Upper lobe of left lung (tissue), 6 donors: ENCODE measurements at regions not wholly inside any gene's neighbourhood (a gene's known extent, or its start where the extent isn't known, plus 50 kb on each side); places are given as distances from the start of the nearest gene placed in this dataset.

Source experiments
- ATAC-seq, 2 donors: fragments of 200-7000 bp; cut with Tn5 transposase; one replicate each; pipeline ENCODE4 v1.9.1; 2022; ENCODE audit warnings: mild to moderate bottlenecking in 2 of 2, moderate library complexity in 2 of 2; ENCODE audit not compliant: low FRiP score in 2 of 2
- DNase-seq, 2 donors: peaks; one replicate each; pipeline ENCODE4 v3.0.0-alpha.2; 2019 to 2020
- H3K27ac ChIP-seq, 4 donors: fragments of 200-600 bp; sonication (generic); one replicate each; pipeline ENCODE4 v1.5.1; 2016 to 2019
- H3K27me3 ChIP-seq, 4 donors: fragments of 200-600 bp; sonication (generic); one replicate each; pipeline ENCODE4 v1.5.1; 2017 to 2019
- H3K36me3 ChIP-seq, 4 donors: fragments of 200-600 bp; sonication (generic); one replicate each; pipeline ENCODE4 v1.5.1; 2016 to 2019
- H3K4me1 ChIP-seq, 4 donors: fragments of 200-600 bp; sonication (generic); one replicate each; pipeline ENCODE4 v1.5.1; 2018 to 2019
- H3K4me3 ChIP-seq, 4 donors: fragments of 200-600 bp; sonication (generic); one replicate each; pipeline ENCODE4 v1.5.1; 2017 to 2019; ENCODE audit warnings: mild to moderate bottlenecking in 2 of 4, moderate library complexity in 1 of 4
- H3K9me3 ChIP-seq, 4 donors: fragments of 200-600 bp; sonication (generic); one replicate each; pipeline ENCODE4 v1.5.1; 2018 to 2019
- EP300 ChIP-seq, 4 donors: sonication (generic); formaldehyde crosslinking; IDR thresholded peaks; one replicate each; pipeline ENCODE4 v1.5.1; 2017; ENCODE audit warnings: antibody characterized with exemption in 4 of 4, control low read depth in 2 of 4
- POLR2A ChIP-seq, 4 donors: fragments of 450-650 bp; IDR thresholded peaks; one replicate each; pipeline ENCODE4 v1.5.1; 2016 to 2017; ENCODE audit warnings: antibody characterized with exemption in 4 of 4, mild to moderate bottlenecking in 2 of 4
- POLR2AphosphoS5 ChIP-seq, 2 donors: sonication (generic); formaldehyde crosslinking; IDR thresholded peaks; one replicate each; pipeline ENCODE4 v1.5.1; 2017; ENCODE audit warnings: antibody characterized with exemption in 2 of 2
- WGBS, 2 donors: methylation state at CpG; one replicate each; pipeline ENCODE4 v1.1.5; 2017 to 2018; 5-methylcytosine and 5-hydroxymethylcytosine counted together
- TF ChIP-seq, protein P1 (sequence below), 6 experiments: fragments of 450-650 bp in 4 of 6; fragments of 200-600 bp in 2 of 6; sonication (generic) in 2 of 6; IDR thresholded peaks; one replicate each; pipeline ENCODE4 v1.5.1; 2016 to 2019; ENCODE audit warnings: antibody characterized with exemption in 6 of 6
- donor health status: DM: no; HTN: no; CAD: no; lungs with moderate emphysema.
- donor health status: DM: no; HTN: yes; CAD: no; lungs with severe emphysema.

DNA sequence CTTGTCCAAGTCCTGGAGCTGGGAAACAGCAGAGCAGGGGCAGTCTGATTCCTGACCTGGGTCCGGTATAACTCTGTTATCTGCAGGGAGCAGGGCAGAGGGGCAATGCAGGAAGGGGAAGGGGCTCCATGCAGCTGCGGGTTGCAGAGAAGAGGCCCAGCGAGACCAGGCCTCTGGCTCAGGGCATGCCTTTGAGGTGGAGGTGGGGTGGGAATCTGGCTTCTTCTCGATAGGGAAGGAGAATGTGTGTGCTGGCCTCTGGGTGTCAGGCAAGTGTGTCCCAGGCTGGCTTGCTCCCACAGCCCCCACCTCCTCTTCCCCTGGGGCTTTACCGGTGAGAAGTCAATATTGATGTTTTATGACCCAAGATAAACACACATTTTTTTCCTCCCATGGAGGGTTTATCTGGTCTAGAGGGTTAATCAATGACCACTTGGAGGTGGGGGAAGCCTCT lies 187.1 kb upstream of the HAAO start:
- no peak overlapping the region for H3K4me3 ChIP-seq
- no peaks in the 10 kb centered on the region for H3K27me3 ChIP-seq
- no peaks in the 10 kb centered on the region for H3K9me3 ChIP-seq
- DNase-seq (no peak), ATAC-seq (no peak)
- no peaks in the 10 kb centered on the region for H3K36me3 ChIP-seq
- peaks cover 10 to 17% (median 13%) of the 10 kb centered on the region in 4 donors for H3K4me1 ChIP-seq
- TF ChIP-seq POLR2AphosphoS5 (IDR thresholded peaks at IDR 0.05) (no peak), POLR2A (IDR thresholded peaks at IDR 0.05) (no peak)
- TF ChIP-seq, protein P1, sequence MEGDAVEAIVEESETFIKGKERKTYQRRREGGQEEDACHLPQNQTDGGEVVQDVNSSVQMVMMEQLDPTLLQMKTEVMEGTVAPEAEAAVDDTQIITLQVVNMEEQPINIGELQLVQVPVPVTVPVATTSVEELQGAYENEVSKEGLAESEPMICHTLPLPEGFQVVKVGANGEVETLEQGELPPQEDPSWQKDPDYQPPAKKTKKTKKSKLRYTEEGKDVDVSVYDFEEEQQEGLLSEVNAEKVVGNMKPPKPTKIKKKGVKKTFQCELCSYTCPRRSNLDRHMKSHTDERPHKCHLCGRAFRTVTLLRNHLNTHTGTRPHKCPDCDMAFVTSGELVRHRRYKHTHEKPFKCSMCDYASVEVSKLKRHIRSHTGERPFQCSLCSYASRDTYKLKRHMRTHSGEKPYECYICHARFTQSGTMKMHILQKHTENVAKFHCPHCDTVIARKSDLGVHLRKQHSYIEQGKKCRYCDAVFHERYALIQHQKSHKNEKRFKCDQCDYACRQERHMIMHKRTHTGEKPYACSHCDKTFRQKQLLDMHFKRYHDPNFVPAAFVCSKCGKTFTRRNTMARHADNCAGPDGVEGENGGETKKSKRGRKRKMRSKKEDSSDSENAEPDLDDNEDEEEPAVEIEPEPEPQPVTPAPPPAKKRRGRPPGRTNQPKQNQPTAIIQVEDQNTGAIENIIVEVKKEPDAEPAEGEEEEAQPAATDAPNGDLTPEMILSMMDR (IDR thresholded peaks at IDR 0.05) = no peak
- WGBS, 2 donors = 66 to 67% methylated on average over 5 of the region's 5 CpGs
- no peak overlapping the region for H3K27ac ChIP-seq

DNA sequence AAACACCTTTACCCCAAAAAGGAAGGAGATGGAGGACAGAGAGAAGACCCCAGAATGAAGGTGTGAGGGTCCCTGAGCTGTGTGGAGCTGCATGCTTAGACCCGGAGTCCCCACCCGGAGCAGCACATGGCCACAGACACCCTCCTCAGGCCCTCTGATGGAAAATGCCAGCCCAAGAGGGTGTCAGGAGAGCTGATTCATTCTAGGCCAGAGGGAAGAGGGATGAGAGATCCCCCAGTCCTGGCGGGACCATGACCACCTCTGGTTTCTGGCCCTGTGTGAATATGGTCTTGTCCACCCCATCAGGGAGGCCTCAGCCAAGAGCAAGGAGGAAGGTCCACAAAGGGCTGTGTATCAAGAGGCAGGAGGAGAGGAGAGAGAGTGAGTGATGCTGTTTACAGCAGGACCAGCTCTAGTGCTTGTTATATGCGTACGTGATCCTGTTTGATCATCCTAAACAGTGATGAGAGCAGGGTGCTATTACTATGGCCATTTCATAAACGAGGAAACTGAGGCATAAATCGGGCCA lies 186.6 kb upstream of the HAAO start:
- WGBS, 2 donors = 86 to 90% methylated on average over 7 of the region's 7 CpGs
- TF ChIP-seq POLR2AphosphoS5 (IDR thresholded peaks at IDR 0.05) (no peak), EP300 (IDR thresholded peaks at IDR 0.05) (no peak), POLR2A (IDR thresholded peaks at IDR 0.05) (no peak)
- TF ChIP-seq, protein P1 (IDR thresholded peaks at IDR 0.05) = no peak
- Histone ChIP-seq H3K9me3 (no peaks in the 10 kb centered on the region), H3K4me3 (no peak overlapping the region), H3K36me3 (no peaks in the 10 kb centered on the region), H3K27me3 (no peaks in the 10 kb centered on the region), H3K4me1 (peaks cover 10 to 20% (median 15%) of the 10 kb centered on the region in 4 donors), H3K27ac (no peak overlapping the region)
- DNase-seq (no peak), ATAC-seq (no peak)

DNA sequence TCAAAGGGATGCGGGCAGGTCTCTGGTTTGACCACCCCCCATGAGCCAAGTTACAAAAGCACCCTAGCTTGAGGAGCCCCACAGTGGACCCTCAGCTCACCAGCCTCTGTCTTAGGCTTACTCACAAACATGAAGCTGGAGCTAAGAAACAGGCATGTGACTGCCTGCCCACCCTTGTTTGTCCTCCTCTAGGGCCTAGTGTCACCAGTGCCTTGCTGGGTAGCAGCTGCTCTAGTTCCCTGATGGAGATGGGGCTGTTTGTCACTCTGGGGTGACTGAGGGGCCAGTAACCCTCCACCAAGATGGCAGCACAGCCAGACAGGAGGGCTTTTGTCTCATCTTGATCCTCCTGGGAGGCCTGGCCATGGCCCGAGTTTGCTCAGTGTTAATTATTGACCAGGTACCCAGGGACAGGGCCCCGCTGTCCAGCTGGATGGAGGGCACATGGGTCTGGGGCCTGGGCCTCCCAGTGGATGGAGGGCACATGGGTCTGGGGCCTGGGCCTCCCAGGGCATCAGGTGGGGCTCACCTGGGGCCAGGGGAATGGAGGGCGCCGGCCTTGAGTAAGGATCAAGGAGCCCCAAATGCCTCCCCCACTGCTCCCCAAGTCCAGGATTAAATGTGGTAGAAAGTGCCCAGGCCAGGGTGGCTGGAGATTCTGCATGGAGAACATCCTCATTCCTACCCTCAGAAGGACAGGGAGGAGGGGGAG lies 185.9 kb upstream of the HAAO start:
- WGBS, 2 donors = 91 to 100% methylated on average over 4 to 5 of the region's 5 CpGs
- no peak for ATAC-seq
- no peak overlapping the region for H3K4me3 ChIP-seq
- no peak overlapping the region for H3K27ac ChIP-seq
- no peaks in the 10 kb centered on the region for H3K9me3 ChIP-seq
- H3K36me3 ChIP-seq = no peaks in the 10 kb centered on the region
- H3K4me1 ChIP-seq = peaks cover 10 to 18% (median 15%) of the 10 kb centered on the region in 4 donors
- no peak for DNase-seq
- no peaks in the 10 kb centered on the region for H3K27me3 ChIP-seq
- no peak for TF ChIP-seq POLR2AphosphoS5 (IDR thresholded peaks at IDR 0.05)
- no peak for TF ChIP-seq POLR2A (IDR thresholded peaks at IDR 0.05)
- TF ChIP-seq EP300 (IDR thresholded peaks at IDR 0.05) = no peak
- TF ChIP-seq, protein P1 (IDR thresholded peaks at IDR 0.05) = no peak

DNA sequence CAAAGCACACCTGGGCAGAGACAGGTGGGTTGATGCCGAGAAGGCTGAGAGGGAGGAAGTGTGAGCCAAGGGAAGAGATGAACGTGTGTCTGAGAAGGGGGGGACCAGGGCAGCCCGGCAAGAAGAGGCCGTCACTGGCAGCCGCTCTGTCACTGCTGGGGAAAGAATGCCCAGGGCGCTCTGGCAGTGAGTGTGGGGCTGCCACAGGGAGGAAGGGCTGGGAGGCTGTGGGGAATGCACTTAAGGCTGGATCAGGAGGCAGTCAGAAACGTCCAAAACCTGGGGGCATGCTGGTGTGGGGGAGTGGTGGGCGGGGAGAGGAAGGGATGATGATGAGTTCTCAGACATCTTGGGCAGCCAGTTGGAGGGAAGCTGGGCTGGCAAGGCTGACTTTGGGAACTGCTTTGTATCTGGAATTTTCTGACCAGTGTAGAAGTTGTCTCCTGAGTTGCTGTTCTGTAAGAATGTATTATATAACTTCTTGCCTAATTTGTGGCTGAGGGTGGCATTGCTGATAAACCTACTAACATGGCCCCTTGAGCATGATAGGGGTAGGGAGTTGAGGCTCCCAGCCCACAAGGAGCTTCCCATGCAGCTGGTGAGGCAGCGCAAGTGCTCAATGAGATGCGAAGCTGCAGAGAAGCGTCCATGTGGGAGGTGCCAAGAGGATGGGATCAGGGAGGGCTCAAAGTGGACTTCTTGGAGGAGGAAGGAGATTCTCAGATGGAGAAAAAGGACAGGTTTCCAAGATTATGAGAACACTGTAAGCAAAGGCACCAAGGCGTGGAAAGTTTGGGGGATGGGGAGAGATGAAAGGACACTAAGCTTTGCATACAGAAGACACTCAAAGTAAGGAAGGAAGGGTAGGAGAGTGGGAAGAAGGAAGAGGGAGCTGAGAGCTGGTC lies 185.1 kb upstream of the HAAO start:
- 70 to 72% methylated on average over 11 to 12 of the region's 12 CpGs for WGBS, 2 donors
- no peak for TF ChIP-seq POLR2A (IDR thresholded peaks at IDR 0.05)
- TF ChIP-seq POLR2AphosphoS5 (IDR thresholded peaks at IDR 0.05) = no peak
- TF ChIP-seq, protein P1 (IDR thresholded peaks at IDR 0.05) = no peak
- TF ChIP-seq EP300 (IDR thresholded peaks at IDR 0.05) = no peak
- no peak overlapping the region for H3K27ac ChIP-seq
- H3K4me1 ChIP-seq = peaks cover 10 to 18% (median 15%) of the 10 kb centered on the region in 4 donors
- no peaks in the 10 kb centered on the region for H3K36me3 ChIP-seq
- H3K27me3 ChIP-seq = no peaks in the 10 kb centered on the region
- no peak overlapping the region for H3K4me3 ChIP-seq
- no peak for DNase-seq
- H3K9me3 ChIP-seq = no peaks in the 10 kb centered on the region
- ATAC-seq = no peak
